ENCODE measurements at regions not wholly inside any gene's neighbourhood (a gene's known extent, or its start where the extent isn't known, plus 50 kb on each side); places are given as distances from the start of the nearest gene placed in this dataset.

GRCh38 chr17:73949903-73950592 is 253.4 kb upstream of the RPL38 start:
- no peak overlapping the region for H3K27ac ChIP-seq (ENCODE audit: low read depth, low read length)
- no peak overlapping the region for H2AFZ ChIP-seq (ENCODE audit: low read depth, low read length, poor library complexity, severe bottlenecking)
- H3K27me3 ChIP-seq (ENCODE audit: insufficient read depth, low read length): peaks cover 7% of the 10 kb centered on the region; the same call in 1 of the 2 replicates
- TF ChIP-seq SRF (IDR thresholded peaks at IDR 0.05; ENCODE audit: low read depth): no peak
- no peak for TF ChIP-seq EGR1 (IDR thresholded peaks at IDR 0.05; ENCODE audit: low read depth)
- no peak for TF ChIP-seq POLR2A (IDR thresholded peaks at IDR 0.05; ENCODE audit: borderline replicate concordance, extremely low read depth, insufficient read depth, insufficient read length)
- TF ChIP-seq TCF7L2 (IDR thresholded peaks at IDR 0.05; ENCODE audit: borderline replicate concordance, extremely low read depth, insufficient read depth, insufficient read length): no peak
- TF ChIP-seq ZNF274 (IDR thresholded peaks at IDR 0.05; ENCODE audit: low read depth, low read length): no peak
- no peak for TF ChIP-seq ELF1 (IDR thresholded peaks at IDR 0.05; ENCODE audit: borderline replicate concordance, low read depth)
- no peak for TF ChIP-seq ZFX (IDR thresholded peaks at IDR 0.05)
- no peak for TF ChIP-seq CEBPB (IDR thresholded peaks at IDR 0.05; ENCODE audit: low read depth)
- TF ChIP-seq REST (IDR thresholded peaks at IDR 0.05; ENCODE audit: low read depth): no peak
- no peak for TF ChIP-seq FOSL1 (IDR thresholded peaks at IDR 0.05; ENCODE audit: low read depth)
- TF ChIP-seq YY1 (IDR thresholded peaks at IDR 0.05; ENCODE audit: extremely low read depth, insufficient replicate concordance, low read depth, low read length): no peak
- TF ChIP-seq EZH2phosphoT487 (IDR thresholded peaks at IDR 0.05; ENCODE audit: borderline replicate concordance): no peak
- no peak for TF ChIP-seq CBX3 (IDR thresholded peaks at IDR 0.05; ENCODE audit: low read depth)
- TF ChIP-seq POLR2AphosphoS5 (IDR thresholded peaks at IDR 0.05; ENCODE audit: low read depth, low read length): no peak
- no peak for TF ChIP-seq RAD21 (IDR thresholded peaks at IDR 0.05; ENCODE audit: low read depth)
- TF ChIP-seq CTCF (IDR thresholded peaks at IDR 0.05 in 2 of 3, conservative IDR thresholded peaks at IDR 0.05 in 1 of 3; ENCODE audit: borderline replicate concordance in 1 of 3, insufficient read depth in 1 of 3, low read depth in 2 of 3, low read length in 2 of 3): no peak
- no peak for TF ChIP-seq SIN3A (IDR thresholded peaks at IDR 0.05; ENCODE audit: low read depth)
- TF ChIP-seq, protein P1, sequence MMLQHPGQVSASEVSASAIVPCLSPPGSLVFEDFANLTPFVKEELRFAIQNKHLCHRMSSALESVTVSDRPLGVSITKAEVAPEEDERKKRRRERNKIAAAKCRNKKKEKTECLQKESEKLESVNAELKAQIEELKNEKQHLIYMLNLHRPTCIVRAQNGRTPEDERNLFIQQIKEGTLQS (IDR thresholded peaks at IDR 0.05): no peak
- TF ChIP-seq, protein P2, sequence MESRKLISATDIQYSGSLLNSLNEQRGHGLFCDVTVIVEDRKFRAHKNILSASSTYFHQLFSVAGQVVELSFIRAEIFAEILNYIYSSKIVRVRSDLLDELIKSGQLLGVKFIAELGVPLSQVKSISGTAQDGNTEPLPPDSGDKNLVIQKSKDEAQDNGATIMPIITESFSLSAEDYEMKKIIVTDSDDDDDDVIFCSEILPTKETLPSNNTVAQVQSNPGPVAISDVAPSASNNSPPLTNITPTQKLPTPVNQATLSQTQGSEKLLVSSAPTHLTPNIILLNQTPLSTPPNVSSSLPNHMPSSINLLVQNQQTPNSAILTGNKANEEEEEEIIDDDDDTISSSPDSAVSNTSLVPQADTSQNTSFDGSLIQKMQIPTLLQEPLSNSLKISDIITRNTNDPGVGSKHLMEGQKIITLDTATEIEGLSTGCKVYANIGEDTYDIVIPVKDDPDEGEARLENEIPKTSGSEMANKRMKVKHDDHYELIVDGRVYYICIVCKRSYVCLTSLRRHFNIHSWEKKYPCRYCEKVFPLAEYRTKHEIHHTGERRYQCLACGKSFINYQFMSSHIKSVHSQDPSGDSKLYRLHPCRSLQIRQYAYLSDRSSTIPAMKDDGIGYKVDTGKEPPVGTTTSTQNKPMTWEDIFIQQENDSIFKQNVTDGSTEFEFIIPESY (IDR thresholded peaks at IDR 0.05; ENCODE audit: extremely low read depth, insufficient replicate concordance, low read length): no peak
- no peaks in the 10 kb centered on the region for H3K9me2 ChIP-seq (ENCODE audit: insufficient read depth)
- RAD21 ChIA-PET (ENCODE audit: low non-redundant PET in 1 of 2, low total read pairs in 2 of 2, uncharacterized antibody in 2 of 2, unreplicated experiment in 2 of 2): no interaction called here
- H3K36me3 ChIP-seq (ENCODE audit: control insufficient read depth in 1 of 2, insufficient read depth in 2 of 2, low read length in 2 of 2): no peaks in the 10 kb centered on the region
- intact Hi-C loops (cut with micrococcal nuclease): no loop called here
- no peaks in the 10 kb centered on the region for H3K4me1 ChIP-seq (ENCODE audit: control insufficient read depth in 1 of 2, insufficient read depth in 2 of 2, low read length in 2 of 2)
- CTCF ChIA-PET: no interaction called here
- peaks cover 0 to 6% of the 10 kb centered on the region in 2 experiments; a peak in 1 of 4 replicates for H3K9me3 ChIP-seq (ENCODE audit: control insufficient read depth in 1 of 2, insufficient read depth in 1 of 2, low read depth in 1 of 2, low read length in 2 of 2)
- BruUV-seq (replicated peaks): no TSS peak
- no peak overlapping the region for H3K4me3 ChIP-seq (replicated peaks in 1 of 2; ENCODE audit: low read depth in 1 of 2, low read length in 2 of 2)
- DNase-seq (ENCODE audit: low read depth, low spot score): no peak
- no peaks in the 10 kb centered on the region for H3K79me2 ChIP-seq (ENCODE audit: insufficient read depth, low read length)
- no peaks in the 10 kb centered on the region for H4K20me1 ChIP-seq (ENCODE audit: insufficient read depth)
- H3K4me2 ChIP-seq (ENCODE audit: low read length): no peak overlapping the region
- ATAC-seq: no peak
- POLR2A ChIA-PET: no interaction called here
- no peak overlapping the region for H3K9ac ChIP-seq (ENCODE audit: low read length)

Data from HCT116 (cell line).